ENCODE measurements at regions not wholly inside any gene's neighbourhood (a gene's known extent, or its start where the extent isn't known, plus 50 kb on each side); places are given as distances from the start of the nearest gene placed in this dataset.

GRCh38 chr14:105846312-105846711 lies 319.9 kb downstream of the TMEM121 start:
- FAIRE-seq (no peak), DNase-seq (ENCODE audit: low read depth in 1 of 2, low spot score in 1 of 2) (no peak), ATAC-seq (no peak)
- WGBS (ENCODE audit: missing lambda C conversion rate) = 33% methylated on average over 5 of the region's 5 CpGs
- ChIA-PET CTCF (no interaction called here), POLR2A (no interaction called here)
- Histone ChIP-seq H3K4me1 (no peaks in the 10 kb centered on the region), H3K27ac (no peak overlapping the region), H3K9me3 (no peaks in the 10 kb centered on the region), H3K4me3 (no peak overlapping the region), H3K4me2 (no peak overlapping the region)
- TF ChIP-seq NR3C1 (IDR thresholded peaks at IDR 0.05) (no peak), FOSB (CRISPR knock-in tag; IDR thresholded peaks at IDR 0.05) (no peak), ZC3H11A (IDR thresholded peaks at IDR 0.05) (no peak), HOXA7 (CRISPR knock-in tag; IDR thresholded peaks at IDR 0.05) (no peak), CHD4 (IDR thresholded peaks at IDR 0.05; ENCODE audit: borderline replicate concordance) (no peak), NFE2L2 (conservative IDR thresholded peaks at IDR 0.05; ENCODE audit: low read length) (no peak), HMGXB4 (CRISPR knock-in tag; IDR thresholded peaks at IDR 0.05; ENCODE audit: borderline replicate concordance) (no peak)

- Histone ChIP-seq H3K9me3 (no peaks in the 10 kb centered on the region), H3K4me3 (no peak overlapping the region), H3K4me2 (no peak overlapping the region), H3K27ac (no peak overlapping the region), H3K4me1 (no peaks in the 10 kb centered on the region)
- TF ChIP-seq HOXB5 (CRISPR knock-in tag; IDR thresholded peaks at IDR 0.05) (no peak), PBX3 (IDR thresholded peaks at IDR 0.05) (no peak), BCL3 (IDR thresholded peaks at IDR 0.05) (no peak), JUNB (IDR thresholded peaks at IDR 0.05) (no peak), CBX8 (IDR thresholded peaks at IDR 0.05) (no peak), HOXB13 (CRISPR knock-in tag; IDR thresholded peaks at IDR 0.05; ENCODE audit: low read depth) (no peak)
- FAIRE-seq (no peak), DNase-seq (ENCODE audit: low read depth in 1 of 2, low spot score in 1 of 2) (no peak), ATAC-seq (no peak)
- WGBS (ENCODE audit: missing lambda C conversion rate) = 43% methylated on average over 14 of the region's 14 CpGs
- ChIA-PET POLR2A (no interaction called here), CTCF (no interaction called here)
Measured at GRCh38 chr14:105847400-105847799, 321.0 kb downstream of the TMEM121 start.

GRCh38 chr14:105848570-105848969 lies 322.2 kb downstream of the TMEM121 start:
- CTCF ChIA-PET = interaction anchor here (0.6 kb wide), 1 partner anchor 204 kb away, joined by 3 read pairs; no protein-coding TSS in a partner anchor
- Histone ChIP-seq H3K4me3 (no peak overlapping the region), H3K27ac (no peak overlapping the region), H3K4me2 (no peak overlapping the region), H3K9me3 (no peaks in the 10 kb centered on the region), H3K4me1 (no peaks in the 10 kb centered on the region)
- no peak for ATAC-seq
- TF ChIP-seq ATOH8 (CRISPR knock-in tag; IDR thresholded peaks at IDR 0.05; ENCODE audit: low read depth) (no peak), FOXS1 (CRISPR knock-in tag; IDR thresholded peaks at IDR 0.05) (no peak), PBX3 (IDR thresholded peaks at IDR 0.05) (no peak), USF2 (IDR thresholded peaks at IDR 0.05) (no peak), RNF2 (IDR thresholded peaks at IDR 0.05; ENCODE audit: borderline replicate concordance, low read depth) (no peak), GATA3 (IDR thresholded peaks at IDR 0.05; ENCODE audit: borderline replicate concordance) (no peak), NR3C1 (IDR thresholded peaks at IDR 0.05) (no peak), CBX2 (IDR thresholded peaks at IDR 0.05; ENCODE audit: borderline replicate concordance, low read depth) (no peak), CHD2 (IDR thresholded peaks at IDR 0.05; ENCODE audit: low read length, partially characterized antibody) (no peak), POLR2AphosphoS2 (conservative IDR thresholded peaks at IDR 0.05; ENCODE audit: low read length) (no peak), ZFP36 (IDR thresholded peaks at IDR 0.05; ENCODE audit: borderline replicate concordance, partially characterized antibody) (no peak), RARB (CRISPR knock-in tag; IDR thresholded peaks at IDR 0.05) (no peak), EHF (CRISPR knock-in tag; IDR thresholded peaks at IDR 0.05) (no peak), ESRRA (IDR thresholded peaks at IDR 0.05; ENCODE audit: borderline replicate concordance, low read length) (no peak), BCL3 (IDR thresholded peaks at IDR 0.05) (no peak), CHD4 (IDR thresholded peaks at IDR 0.05; ENCODE audit: borderline replicate concordance) (no peak), CBX8 (IDR thresholded peaks at IDR 0.05) (no peak)
- FAIRE-seq = no peak
- WGBS (ENCODE audit: missing lambda C conversion rate) = 0% methylated on average over 2 of the region's 2 CpGs
- POLR2A ChIA-PET = no interaction called here
- no peak for DNase-seq (ENCODE audit: low read depth in 1 of 2, low spot score in 1 of 2)
